Endothelial cell of umbilical vein (primary cell): ENCODE measurements at regions not wholly inside any gene's neighbourhood (a gene's known extent, or its start where the extent isn't known, plus 50 kb on each side); places are given as distances from the start of the nearest gene placed in this dataset.

Source experiments
- CTCF ChIP-seq, 2 donors: IDR thresholded peaks; 1 replicate in 1 of 2; 2 replicates in 1 of 2; pipeline ENCODE4 v1.5.1; 2011; ENCODE audit warnings: low read length in 2 of 2, mild to moderate bottlenecking in 2 of 2, moderate library complexity in 2 of 2, control low read depth in 1 of 2, inconsistent platforms in 1 of 2, low read depth in 1 of 2; ENCODE audit not compliant: insufficient read depth in 1 of 2; ENCODE audit errors: extremely low read depth in 1 of 2
- EZH2 ChIP-seq: IDR thresholded peaks from 2 replicates; pipeline ENCODE4 v1.6.1; 2012; ENCODE audit warnings: borderline replicate concordance, low read depth, mild to moderate bottlenecking, moderate library complexity, low read length, inconsistent platforms; ENCODE audit not compliant: severe bottlenecking
- POLR2A ChIP-seq: IDR thresholded peaks from 2 replicates; pipeline ENCODE4 v1.6.1; 2012; ENCODE audit warnings: low read depth, mild to moderate bottlenecking, control low read depth, low read length

GRCh38 chr5:145220481-145220880 is 614.7 kb downstream of the PRELID2 start:
- TF ChIP-seq CTCF (IDR thresholded peaks at IDR 0.05; ENCODE audit: extremely low read depth in 1 of 2, insufficient read depth in 1 of 2, low read depth in 1 of 2, low read length in 2 of 2) = no peak
- TF ChIP-seq POLR2A = no peak
- TF ChIP-seq EZH2 = no peak
